Effector memory CD4-positive, alpha-beta T cell (primary cell): ENCODE measurements at regions not wholly inside any gene's neighbourhood (a gene's known extent, or its start where the extent isn't known, plus 50 kb on each side); places are given as distances from the start of the nearest gene placed in this dataset.

Experiments
- DNase-seq, 3 donors: peaks; one replicate each; pipeline ENCODE4 v3.0.0-alpha.2; 2020
- H3K27ac ChIP-seq: 2 replicates; pipeline ENCODE4 v1.7.0; 2013; ENCODE audit warnings: mild to moderate bottlenecking, low read length, moderate library complexity; ENCODE audit not compliant: insufficient read depth, poor library complexity, severe bottlenecking
- H3K27me3 ChIP-seq: replicated peaks from 2 replicates; pipeline ENCODE4 v1.7.0; 2013; ENCODE audit warnings: mild to moderate bottlenecking, low read length; ENCODE audit not compliant: insufficient read depth, control insufficient read depth, poor library complexity, severe bottlenecking
- H3K36me3 ChIP-seq: 2 replicates; pipeline ENCODE4 v1.7.0; 2013; ENCODE audit warnings: mild to moderate bottlenecking, low read length, moderate library complexity; ENCODE audit not compliant: control insufficient read depth, insufficient read depth
- H3K4me1 ChIP-seq: 2 replicates; pipeline ENCODE4 v1.7.0; 2013; ENCODE audit warnings: low read length, mild to moderate bottlenecking; ENCODE audit not compliant: control insufficient read depth, insufficient read depth, poor library complexity, severe bottlenecking
- H3K4me3 ChIP-seq: 2 replicates; pipeline ENCODE4 v1.7.0; 2013; ENCODE audit warnings: low read length, low read depth, mild to moderate bottlenecking; ENCODE audit not compliant: insufficient read depth, poor library complexity, severe bottlenecking
- H3K9me3 ChIP-seq: 2 replicates; pipeline ENCODE4 v1.7.0; 2013; ENCODE audit warnings: mild to moderate bottlenecking, low read length, moderate library complexity; ENCODE audit not compliant: control insufficient read depth

DNA sequence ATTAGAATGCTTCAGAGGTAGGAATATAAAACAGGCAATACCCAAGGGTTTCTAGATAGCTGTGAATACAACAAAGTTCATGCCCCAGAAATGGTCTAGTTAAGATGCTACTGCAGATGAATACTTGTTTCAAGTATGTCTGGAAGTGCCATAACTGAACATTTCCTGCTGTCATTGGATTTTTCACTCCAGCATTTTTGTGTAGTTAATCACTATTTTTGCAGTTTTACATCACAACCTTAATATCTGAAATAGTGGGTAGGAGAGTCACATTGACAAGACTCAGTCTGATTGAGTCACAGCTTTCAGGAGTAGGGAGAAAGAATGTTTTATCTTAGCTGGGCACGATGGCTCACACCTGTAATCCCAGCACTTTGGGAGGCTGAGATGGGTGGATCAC is 126.4 kb upstream of the C1orf21 start:
- DNase-seq, result no peak
- no peaks in the 10 kb centered on the region for H3K9me3 ChIP-seq
- no peaks in the 10 kb centered on the region for H3K4me1 ChIP-seq
- H3K27me3 ChIP-seq, result no peaks in the 10 kb centered on the region
- no peak overlapping the region for H3K4me3 ChIP-seq
- H3K27ac ChIP-seq, result no peak overlapping the region
- no peaks in the 10 kb centered on the region for H3K36me3 ChIP-seq

DNA sequence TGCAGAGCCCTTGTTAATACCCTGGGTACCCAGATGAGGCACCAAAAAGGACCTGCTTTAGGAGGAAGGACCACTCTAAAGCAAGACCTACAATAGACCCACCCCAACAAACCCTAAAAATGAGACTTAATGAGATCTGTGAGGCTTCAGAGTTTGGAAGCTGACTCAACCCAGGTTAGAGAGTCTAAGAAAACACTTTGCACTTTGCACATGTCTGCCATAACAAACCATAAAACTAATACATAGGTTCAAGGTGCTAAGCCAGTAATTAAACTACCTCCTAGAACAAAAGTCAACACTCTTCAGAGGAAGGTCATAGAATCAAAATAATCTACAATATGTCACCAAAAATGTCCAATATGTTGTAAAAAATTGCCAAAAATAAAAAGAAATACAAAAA is 124.7 kb upstream of the C1orf21 start:
- no peaks in the 10 kb centered on the region for H3K27me3 ChIP-seq
- no peak overlapping the region for H3K27ac ChIP-seq
- no peak for DNase-seq
- no peaks in the 10 kb centered on the region for H3K36me3 ChIP-seq
- no peaks in the 10 kb centered on the region for H3K4me1 ChIP-seq
- H3K9me3 ChIP-seq, result no peaks in the 10 kb centered on the region
- H3K4me3 ChIP-seq, result no peak overlapping the region

DNA sequence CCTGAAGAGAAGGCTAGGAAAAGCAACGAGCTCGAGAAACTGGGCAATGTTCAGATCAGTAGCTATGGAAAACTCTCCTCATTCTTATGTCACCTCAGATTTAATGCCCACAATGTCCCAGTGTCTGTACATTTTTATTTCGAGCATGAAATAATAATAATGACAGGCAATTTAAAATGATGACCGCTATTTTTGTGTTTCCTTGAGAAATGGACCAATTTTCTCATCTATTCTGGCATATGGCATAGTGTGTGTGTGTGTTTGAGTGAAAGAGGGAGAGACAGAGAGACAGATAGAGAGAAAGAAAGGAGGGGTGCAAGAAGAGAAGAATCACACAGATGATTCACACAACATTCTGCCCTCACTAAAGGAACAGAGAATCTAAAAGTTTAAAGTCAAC is 119.1 kb upstream of the C1orf21 start:
- Histone ChIP-seq H3K4me3 (no peak overlapping the region), H3K9me3 (no peaks in the 10 kb centered on the region), H3K27me3 (no peaks in the 10 kb centered on the region), H3K27ac (no peak overlapping the region), H3K36me3 (no peaks in the 10 kb centered on the region), H3K4me1 (no peaks in the 10 kb centered on the region)
- no peak for DNase-seq

DNA sequence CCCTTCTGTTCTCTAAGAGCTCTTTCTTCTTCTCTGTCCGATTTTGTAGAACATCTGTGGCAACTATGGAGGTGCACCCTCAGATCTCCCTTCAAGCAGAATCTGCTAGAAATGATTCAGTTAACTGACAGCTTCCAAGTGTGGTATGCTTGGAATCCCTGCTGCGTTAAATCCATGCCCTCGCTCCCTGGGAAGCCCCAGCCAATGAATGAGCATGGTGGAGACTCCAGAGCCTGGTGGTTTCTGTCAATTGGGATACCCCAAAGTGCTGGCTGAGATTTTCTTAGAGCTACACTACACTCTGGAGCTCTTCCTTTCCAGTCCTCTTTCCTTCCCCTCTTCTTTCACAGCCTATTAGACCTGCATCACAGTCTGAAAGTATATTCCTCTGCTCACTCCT is 116.3 kb upstream of the C1orf21 start:
- Histone ChIP-seq H3K4me1 (no peaks in the 10 kb centered on the region), H3K9me3 (no peaks in the 10 kb centered on the region)
- no peak for DNase-seq

DNA sequence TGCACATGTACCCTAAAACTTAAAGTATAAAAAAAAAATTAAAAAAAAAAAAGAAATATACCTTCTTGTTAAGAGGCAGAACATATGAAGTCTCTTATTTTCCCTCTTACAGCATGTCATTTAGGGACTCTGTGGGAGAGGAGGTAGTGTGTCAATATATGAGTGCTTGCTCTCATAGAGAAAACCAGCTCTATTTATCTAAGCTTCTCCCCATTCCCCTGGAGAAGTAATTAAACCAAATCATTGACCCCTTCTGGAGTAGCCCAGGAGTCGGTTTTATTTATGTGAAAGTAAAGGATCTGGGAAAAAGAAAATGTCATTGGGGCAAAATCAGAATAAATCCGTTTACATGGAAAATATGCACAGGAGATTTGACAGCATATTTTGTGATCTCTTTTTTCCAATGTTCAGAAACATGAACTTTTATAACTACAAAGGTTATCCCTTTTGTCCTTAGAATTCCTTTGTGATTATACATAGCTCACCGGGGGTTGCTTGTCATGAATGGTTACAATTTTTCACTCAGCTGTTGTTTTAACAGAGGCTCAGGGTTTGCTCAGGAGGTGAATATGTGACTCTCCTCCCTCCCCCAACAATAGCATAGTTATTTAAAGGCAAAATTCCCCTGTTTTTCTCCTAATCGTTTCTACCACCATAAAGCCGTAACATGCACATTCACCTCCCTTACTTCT is 114.5 kb upstream of the C1orf21 start:
- H3K4me1 ChIP-seq, result no peaks in the 10 kb centered on the region
- no peaks in the 10 kb centered on the region for H3K36me3 ChIP-seq
- no peak overlapping the region for H3K27ac ChIP-seq
- H3K27me3 ChIP-seq, result no peaks in the 10 kb centered on the region
- DNase-seq, result no peak
- no peaks in the 10 kb centered on the region for H3K9me3 ChIP-seq
- H3K4me3 ChIP-seq, result no peak overlapping the region

More for the DNA sequence above, 116.3 kb upstream of the C1orf21 start:
- Histone ChIP-seq H3K4me3 (no peak overlapping the region), H3K27ac (no peak overlapping the region), H3K36me3 (no peaks in the 10 kb centered on the region), H3K27me3 (no peaks in the 10 kb centered on the region)

DNA sequence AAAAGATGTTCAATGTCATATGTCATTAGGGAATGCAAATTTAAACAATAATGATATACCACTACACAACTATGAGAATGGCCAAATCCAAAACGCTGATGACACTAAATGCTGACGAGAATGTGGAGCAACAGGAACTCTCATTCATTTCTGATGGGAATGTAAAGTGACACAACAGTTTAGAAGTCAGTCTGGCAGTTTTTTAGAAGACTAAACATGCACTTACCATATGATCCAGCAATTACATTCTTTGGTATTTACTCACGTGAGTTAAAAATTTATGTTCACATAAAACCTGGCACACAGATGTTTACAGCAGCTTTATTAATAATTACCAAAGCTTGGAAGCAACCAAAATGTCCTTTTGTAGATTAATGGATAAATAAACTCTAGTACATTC is 110.4 kb upstream of the C1orf21 start:
- no peak for DNase-seq
- Histone ChIP-seq H3K36me3 (no peaks in the 10 kb centered on the region), H3K27me3 (no peaks in the 10 kb centered on the region), H3K4me3 (no peak overlapping the region), H3K9me3 (no peaks in the 10 kb centered on the region), H3K27ac (no peak overlapping the region), H3K4me1 (no peaks in the 10 kb centered on the region)

DNA sequence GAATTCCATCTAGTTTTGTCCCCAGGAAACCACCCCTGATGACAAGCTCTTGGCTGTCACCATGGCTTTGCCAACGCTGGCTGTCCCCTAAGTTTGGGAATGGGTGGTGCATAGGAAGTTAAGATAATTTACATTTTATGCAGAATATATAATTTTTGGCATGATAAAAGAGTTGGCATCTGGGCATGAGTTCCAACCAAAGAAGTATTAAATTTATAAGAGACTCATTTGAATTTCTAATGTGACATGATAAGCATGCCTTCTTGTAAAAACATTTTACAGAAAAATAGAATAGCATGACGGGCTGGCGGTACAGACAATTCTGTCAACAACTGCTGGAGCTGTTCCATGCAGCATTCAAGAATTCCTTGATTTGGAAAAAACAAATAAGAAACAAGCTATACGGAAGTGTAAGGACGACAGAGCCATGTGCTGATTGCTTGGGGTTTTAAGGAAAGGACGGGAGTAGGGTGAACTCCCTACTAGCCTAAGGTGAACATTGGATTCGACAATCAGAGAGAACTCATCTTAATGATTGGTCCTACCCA is 106.8 kb upstream of the C1orf21 start:
- H3K9me3 ChIP-seq, result no peaks in the 10 kb centered on the region
- no peak overlapping the region for H3K27ac ChIP-seq
- no peaks in the 10 kb centered on the region for H3K4me1 ChIP-seq
- DNase-seq, result no peak
- H3K36me3 ChIP-seq, result no peaks in the 10 kb centered on the region
- no peak overlapping the region for H3K4me3 ChIP-seq
- no peaks in the 10 kb centered on the region for H3K27me3 ChIP-seq

DNA sequence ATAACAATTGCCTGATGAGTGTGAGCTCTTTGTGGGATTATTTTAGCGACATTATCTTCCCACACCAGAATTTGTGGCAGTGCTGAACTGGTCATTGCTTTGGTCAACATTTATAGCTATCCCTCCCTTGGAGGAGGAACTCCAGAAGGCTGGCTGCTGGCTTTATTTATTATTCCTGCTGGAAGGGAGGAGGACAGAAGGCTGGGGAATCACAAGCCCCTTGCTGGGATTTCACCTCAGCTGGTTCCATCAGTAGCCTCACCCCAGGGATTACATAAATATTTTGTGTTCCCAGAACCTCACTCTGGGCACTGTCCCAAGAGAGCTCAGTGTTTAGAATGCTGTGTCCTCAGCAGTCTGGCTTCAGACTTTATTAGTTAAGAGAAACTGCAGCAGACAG is 102.8 kb upstream of the C1orf21 start:
- Histone ChIP-seq H3K4me1 (no peaks in the 10 kb centered on the region), H3K27me3 (no peaks in the 10 kb centered on the region), H3K36me3 (no peaks in the 10 kb centered on the region), H3K4me3 (no peak overlapping the region), H3K9me3 (no peaks in the 10 kb centered on the region), H3K27ac (no peak overlapping the region)
- DNase-seq, result no peak

DNA sequence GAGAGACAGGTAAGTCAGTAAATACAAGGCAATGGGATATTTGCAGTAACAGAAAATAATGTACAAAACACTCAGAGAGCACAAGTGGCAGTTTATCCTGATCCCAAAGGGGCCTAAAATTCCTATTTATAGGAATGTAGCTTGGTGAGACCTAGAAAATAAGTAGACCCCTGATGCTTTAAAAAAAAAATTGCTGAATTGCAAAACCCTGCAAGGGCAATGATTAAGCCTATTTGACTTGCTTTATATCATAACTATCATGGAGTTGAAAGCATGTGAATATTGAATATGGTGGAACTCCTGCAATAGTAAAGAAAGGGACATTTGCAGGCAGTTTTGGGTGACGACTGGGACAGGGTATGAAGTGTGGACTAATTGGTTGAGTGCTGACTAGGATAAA is 101.9 kb upstream of the C1orf21 start:
- no peaks in the 10 kb centered on the region for H3K27me3 ChIP-seq
- no peak for DNase-seq
- H3K9me3 ChIP-seq, result no peaks in the 10 kb centered on the region
- no peaks in the 10 kb centered on the region for H3K36me3 ChIP-seq
- H3K4me3 ChIP-seq, result no peak overlapping the region
- H3K27ac ChIP-seq, result no peak overlapping the region
- H3K4me1 ChIP-seq, result no peaks in the 10 kb centered on the region

DNA sequence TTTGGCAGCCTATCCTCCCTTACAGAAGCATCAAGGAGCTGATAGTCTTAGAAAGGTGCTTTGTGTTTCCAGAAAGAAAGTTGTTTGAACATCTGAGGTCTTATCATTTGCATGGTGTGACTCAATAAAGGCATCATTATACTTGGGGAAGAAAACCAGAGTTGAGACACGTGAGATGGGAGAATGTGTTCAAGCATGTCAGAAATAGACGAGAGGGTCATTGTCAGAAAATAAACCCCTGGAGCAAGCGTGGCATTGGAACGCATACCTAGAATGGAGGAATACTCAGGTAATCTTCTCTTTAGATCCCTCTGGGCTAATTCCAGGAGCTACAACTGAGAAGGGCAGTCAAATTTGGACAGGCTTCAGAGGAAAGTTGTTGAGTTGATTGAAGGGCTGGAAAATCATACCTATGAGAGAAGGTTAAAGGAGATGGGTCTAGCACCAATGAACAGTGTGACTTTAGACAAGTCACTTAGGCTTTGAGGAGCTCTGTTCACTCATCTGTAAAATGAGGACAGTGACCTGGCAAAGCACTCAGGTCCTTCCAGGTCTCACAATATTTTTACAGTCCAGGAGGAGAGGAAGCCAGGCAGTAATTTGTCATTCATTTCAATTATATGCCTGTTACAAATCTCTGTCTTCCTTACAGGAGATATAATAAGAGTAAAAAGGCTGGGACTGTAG is 101.3 kb upstream of the C1orf21 start:
- no peak overlapping the region for H3K4me3 ChIP-seq
- no peak overlapping the region for H3K27ac ChIP-seq
- no peaks in the 10 kb centered on the region for H3K4me1 ChIP-seq
- no peaks in the 10 kb centered on the region for H3K27me3 ChIP-seq
- no peaks in the 10 kb centered on the region for H3K36me3 ChIP-seq
- no peak for DNase-seq
- H3K9me3 ChIP-seq, result no peaks in the 10 kb centered on the region
